Stimulated activated CD4-positive, alpha-beta T cell treated with anti-CD3 and anti-CD28 coated beads, Interleukin-12 subunit alpha, Interleukin-12 subunit beta, amount 100 ng/mL, for 48 hours (primary cell): ENCODE measurements at regions not wholly inside any gene's neighbourhood (a gene's known extent, or its start where the extent isn't known, plus 50 kb on each side); places are given as distances from the start of the nearest gene placed in this dataset.
"Not testable (repeated sequence)": the region's sequence is repeated elsewhere in the genome, so short reads cannot be mapped to it uniquely, and the experiment has no call there.

Experiments
- DNase-seq, 3 donors: peaks; one replicate each; pipeline ENCODE4 v3.0.0-alpha.2; 2020; ENCODE audit warnings: low read depth in 2 of 3, low spot score in 1 of 3

DNA sequence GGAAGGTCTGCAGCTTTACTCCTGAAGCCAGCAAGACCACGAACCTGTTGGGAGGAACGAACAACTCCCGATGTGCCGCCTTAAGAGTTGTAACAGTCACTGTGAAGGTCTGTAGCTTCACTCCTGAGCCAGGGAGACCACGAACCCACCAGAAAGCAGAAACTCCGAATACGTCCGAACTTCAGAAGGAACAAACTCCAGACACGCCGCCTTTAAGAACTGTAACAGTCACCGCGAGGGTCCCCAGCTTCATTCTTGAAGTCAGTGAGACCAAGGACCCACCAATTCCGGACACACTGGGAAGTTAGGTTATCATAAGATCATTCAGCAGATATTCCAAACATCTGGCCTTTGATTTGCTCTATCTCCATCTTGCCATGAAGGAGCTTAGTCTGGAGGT lies 1623.0 kb downstream of the SLITRK1 start:
- no peak for DNase-seq

DNA sequence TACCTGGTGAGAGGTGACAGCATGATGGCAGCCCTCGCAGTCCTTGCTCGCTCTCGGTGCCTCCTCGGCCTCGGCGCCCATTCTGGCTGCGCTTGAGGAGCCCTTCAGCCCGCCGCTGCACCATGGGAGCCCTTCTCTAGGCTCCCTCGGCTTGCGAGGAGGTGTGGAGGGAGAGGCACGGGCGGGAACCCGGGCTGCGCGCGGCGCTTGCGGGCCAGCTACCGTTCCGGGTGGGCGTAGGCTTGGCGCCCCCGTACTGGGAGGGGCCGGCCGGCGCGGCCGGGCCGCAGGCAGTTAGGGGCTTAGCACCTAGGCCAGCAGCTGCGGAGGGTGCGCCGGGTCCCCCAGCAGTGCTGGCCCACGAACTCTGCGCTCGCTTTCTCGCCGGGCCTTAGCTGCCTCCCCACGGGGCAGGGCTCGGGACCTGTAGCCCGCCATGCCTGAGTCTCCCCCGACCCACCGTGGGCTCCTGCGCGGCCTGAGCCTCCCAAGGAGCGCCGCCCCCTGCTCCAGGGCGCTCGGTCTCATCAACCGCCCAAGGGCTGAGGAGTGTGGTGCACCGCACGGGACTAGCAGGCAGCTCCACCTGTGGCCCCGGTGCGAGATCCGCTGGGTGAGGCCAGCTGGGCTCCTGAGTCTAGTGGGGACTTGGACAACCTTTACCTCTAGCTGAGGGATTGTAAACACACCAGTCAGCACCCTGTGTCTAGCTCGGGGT lies 1624.3 kb downstream of the SLITRK1 start:
- DNase-seq, result no peak

DNA sequence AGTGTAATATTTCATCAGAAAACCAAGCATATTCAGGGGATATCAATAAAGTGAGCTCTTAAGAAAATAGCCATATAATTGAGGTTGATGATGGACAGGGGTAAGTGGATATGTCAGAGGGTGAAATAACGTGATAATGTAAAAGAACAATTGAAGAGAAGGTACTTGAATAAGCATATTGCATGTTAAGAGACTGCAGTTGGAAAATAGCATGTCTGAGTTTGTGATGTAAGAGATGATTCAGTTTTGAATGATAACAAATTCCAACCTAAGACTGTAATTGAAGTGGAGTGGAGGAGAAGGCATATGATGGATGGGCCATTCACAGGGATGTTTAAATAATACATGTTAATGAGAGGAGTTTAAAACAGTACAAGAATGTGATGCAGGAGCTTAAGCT lies 1633.5 kb downstream of the SLITRK1 start:
- DNase-seq, result no peak

DNA sequence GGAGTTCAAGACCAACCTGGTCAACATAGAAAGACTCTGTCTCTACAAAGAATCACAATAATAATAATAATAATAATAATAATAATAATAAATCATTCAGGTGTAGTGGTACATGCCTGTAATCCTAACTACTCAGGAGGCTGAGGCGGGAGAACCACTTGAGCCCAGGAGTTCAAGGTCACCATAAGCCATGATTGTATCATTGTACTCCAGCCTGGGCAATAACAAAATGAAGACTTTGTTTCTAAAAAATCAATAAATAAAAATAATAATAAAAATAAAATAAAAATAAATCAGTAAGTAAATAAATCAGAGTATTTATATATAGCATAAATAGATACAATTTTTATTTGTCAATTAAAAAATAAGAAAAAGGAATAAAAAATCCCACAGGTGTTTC lies 1636.4 kb downstream of the SLITRK1 start:
- DNase-seq, result no peak

DNA sequence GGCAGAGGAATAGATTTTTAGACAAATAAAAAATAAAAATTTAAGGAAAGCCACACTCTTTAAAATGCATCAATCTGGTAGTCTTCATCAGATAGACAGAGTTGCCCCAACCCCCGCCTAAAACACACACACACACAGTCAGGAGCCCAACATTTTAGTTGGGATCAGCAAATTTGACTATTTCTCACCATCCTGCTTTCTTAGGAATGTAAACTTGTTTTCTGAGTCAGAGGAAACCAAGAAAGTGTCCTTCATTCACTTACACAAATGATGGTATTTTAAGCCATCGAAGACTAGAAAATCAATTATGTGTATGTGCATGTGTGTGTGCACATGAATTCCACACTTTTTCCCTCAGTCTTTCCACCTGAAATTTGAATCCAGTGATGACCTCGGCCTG lies 1657.5 kb downstream of the SLITRK1 start:
- DNase-seq, result no peak

DNA sequence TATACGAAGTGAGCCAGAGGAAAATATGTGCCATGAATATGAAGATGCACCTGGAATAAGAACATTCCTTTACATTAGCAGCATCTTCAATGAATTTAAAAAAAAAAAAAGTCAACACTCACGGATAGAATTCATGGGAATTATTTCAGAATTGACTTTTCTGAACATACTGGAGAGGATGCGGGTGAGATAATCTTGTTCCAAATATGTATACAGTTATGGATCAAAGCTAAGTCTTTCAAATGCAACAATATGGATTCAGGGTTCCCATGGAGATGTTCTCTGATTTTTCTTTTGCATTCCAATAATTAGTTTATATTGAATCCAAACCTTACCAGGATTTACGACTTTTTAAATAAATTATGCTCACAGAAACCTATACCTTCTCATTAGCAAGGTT lies 1660.7 kb downstream of the SLITRK1 start:
- DNase-seq, result no peak

DNA sequence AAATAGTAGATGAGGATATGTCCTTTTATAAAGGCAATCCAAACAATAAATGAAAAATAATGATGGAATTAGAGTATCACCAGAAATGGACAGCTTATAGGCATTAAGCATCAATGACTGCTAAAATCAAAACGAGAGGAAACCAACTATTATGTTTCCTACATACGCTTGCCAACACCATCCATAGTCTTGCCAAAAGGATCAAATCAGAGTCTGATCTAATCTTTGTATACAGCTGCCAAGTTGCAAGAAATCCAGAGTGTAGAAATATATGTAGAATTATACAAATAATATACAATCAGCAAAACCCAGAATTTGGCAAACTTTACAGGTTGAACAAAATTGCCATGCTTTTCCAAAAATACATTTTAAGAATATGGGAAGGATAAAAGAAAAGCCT lies 1661.6 kb downstream of the SLITRK1 start:
- DNase-seq, result no peak

DNA sequence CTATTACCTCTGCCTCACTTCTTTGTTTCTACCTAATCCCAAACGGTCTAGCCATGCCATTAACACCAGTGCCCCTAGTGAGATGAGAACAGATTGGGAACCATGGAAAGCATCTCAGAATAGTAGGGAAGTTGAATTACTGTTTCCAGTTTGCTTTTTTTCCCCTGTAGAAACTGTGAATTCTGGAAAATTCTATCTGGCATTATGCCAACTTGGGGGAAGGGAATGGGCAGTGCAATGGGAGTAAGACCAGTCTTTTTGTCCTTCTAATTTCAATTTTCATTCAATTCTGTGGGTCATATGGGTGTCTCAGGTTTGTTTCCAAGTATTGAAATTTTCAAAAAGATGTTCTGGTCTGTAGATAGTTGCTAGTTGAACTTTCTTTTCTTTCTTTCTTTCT lies 1666.1 kb downstream of the SLITRK1 start:
- no peak for DNase-seq

DNA sequence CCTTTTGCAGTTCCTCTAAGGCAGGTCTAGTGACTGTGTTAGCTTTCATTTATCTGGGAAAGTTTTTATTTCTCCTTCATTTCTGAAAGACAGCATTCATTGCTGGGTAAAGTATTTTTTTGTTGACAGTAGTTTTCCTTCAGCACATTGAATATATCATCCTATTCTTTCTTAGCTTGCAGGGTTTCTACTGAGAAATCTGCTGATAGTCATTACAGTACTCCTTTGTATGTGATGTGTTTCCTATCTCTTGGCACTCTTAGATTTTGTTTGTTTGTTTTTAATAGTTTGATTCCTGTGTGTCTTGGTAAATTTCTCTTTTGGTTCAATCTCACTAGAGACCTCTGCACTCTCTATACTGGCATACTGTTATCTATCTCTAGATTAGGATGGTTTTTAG lies 1667.9 kb downstream of the SLITRK1 start:
- no peak for DNase-seq

DNA sequence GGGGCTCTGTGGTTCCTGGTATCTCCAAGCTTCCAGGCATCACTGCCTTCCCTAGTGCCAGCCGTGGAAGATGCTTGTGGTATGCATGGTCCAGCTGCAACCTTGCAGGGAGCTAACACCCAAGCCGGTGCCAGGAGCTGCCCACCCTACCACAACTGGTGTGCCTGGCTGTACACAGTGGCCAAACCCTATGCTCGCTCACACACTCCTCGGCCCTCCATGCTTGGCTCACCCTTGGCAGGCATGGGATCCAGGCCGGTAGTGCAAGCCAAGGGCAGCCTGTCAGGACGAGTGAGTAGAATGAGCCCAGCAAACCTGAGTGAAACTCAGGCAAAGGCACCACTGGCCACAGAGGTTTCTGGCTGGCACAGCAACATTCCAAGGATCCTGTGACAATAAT lies 1676.0 kb downstream of the SLITRK1 start:
- no peak for DNase-seq

DNA sequence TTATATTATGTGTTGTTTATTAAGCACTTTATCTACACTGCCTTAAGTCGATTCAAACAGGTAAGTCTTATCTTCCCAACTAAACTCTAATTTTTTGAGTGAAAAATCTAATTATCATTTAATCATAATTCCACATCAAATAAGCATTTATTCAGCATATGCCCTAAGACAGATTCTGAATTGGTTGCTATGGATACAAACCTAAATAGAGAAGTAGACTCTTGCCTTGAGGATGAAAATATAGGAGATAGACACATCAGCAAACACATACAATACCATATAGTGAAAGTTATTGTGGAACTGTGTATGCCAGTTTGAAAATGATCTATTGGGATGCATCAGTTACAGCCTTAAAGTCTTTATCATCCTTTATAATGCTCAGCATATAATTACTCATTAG lies 1679.9 kb downstream of the SLITRK1 start:
- DNase-seq, result no peak

DNA sequence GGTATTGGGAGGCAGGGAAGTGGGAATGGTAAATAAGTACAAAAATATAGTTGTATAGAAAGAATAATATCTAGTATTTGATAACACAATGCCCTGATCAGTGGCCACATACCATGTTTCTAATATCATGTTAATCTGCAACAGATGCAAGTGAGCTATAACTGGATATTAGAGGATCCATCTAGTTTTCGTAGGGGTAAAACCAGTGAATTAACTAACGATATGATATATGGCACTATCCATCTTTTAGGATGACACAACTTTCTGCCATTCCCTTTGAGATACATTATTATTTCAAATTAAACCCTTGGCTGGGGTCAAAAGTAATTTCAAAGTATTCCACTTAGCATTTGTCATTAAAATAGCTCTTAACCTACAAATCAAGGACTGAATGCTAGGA lies 1686.2 kb downstream of the SLITRK1 start:
- DNase-seq, result no peak

DNA sequence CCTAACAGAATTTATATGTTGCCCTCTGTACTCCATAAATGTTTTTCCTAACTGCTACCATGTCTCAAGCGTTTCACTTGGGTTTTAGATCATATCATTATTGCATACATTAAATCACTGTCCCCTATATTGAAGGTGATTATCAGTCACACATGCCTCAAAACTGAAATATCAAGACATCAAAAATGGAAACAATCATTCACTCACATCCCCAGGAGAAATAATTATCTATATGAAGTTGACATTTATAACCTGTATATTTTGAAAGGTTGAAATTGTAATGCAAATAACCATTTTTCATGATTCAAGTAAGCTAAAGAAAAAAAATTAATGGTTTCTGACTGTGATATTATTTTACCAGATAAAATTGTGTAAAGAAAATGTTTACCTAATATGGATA lies 1695.0 kb downstream of the SLITRK1 start:
- no peak for DNase-seq

DNA sequence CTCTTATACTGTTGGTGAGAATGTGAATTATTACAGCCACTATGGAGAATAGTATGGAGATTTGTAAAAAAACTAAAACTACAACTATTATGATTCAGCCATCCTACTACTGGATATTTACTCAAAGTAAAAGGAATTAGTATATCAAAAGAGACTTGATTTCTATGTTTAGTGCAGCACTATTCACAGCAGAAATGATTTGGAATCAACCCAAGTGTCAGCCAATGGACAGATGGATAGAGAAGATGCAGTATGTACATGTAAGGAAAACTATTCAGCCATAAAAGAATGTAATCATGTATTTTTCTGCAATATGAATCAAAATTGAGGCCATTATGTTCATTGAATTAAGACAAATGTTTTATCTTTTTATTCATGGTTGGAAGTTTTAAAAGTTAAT lies 1705.5 kb downstream of the SLITRK1 start:
- no peak for DNase-seq

DNA sequence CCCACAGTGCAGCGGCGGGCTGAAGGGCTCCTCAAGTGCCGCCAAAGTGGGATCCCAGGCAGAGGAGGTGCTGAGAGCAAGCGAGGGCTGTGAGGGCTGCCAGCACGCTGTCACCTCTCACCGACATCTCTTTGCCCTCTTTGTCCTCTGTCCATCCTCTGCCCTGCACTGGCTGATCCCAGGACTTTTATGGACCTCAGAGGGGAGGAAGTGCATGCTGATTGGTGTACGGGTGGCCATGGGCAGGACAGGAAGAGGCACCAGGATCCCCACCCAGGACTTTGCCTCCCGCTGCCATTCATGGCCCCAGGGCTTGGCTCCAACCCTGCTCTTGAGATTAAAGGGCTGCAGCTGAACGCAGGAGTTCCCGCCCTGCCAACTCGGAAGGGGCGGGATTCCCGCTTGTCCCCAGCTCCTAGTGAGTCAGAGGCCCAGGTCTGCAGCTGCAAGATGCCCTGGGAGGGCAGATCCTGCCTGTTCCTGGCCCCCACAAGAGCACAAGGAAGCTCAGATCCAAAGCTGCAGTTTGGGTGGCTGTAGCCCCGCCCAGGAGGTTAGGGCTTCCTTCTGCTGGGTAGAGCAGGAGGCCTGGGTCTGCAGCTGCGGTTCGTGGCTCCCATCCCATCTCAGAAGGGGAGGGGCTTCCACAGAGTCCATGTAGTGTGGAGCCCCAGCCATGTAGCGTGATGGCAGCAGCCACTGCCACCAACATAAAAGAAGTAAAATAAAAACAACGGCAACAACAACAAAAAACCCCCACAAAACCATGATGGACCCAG lies 1716.7 kb downstream of the SLITRK1 start:
- DNase-seq, result no peak

DNA sequence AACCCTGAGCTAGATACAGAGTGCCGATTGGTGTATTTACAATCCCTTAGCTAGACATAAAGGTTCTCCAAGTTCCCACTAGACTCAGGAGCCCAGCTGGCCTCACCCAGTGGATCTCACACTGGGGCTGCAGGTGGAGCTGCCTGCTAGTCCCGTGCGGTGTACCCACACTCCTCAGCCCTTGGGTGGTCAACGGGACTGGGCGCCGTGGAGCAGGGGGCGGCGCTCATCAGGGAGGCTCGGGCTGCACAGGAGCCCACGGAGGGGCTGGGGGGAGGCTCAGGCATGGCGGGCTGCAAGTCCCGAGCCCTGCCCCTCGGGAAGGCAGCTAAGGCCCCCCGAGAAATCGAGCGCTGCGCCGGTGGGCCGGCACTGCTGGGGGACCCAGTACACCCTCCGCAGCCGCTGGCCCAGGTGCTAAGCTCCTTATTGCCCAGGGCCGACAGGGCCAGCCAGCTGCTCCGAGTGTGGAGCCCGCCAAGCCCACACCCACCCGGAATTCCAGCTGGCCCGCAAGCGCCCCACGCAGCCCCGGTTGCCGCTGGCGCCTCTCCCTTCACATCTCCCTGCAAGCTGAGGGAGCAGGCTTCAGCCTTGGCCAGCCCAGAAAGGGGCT lies 1717.4 kb downstream of the SLITRK1 start:
- not testable (repeated sequence) for DNase-seq

DNA sequence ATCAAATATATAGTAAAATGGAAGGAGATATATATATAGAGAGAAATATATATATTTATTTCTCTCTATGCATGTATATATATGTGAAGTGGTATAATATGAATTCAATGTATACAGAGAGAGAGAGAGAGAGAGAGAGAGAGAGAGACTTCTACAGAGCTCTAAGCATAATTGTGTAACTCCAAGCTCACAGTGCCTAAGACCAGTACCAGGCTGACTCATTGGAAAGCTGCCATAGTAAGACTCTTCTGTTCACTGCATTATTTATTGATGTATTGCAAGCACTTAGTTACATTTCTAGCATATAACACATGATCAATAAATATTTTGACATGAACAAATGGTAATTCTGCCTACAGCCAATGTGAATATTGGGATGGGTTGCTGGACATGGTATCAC lies 1734.7 kb downstream of the SLITRK1 start:
- DNase-seq, result no peak

DNA sequence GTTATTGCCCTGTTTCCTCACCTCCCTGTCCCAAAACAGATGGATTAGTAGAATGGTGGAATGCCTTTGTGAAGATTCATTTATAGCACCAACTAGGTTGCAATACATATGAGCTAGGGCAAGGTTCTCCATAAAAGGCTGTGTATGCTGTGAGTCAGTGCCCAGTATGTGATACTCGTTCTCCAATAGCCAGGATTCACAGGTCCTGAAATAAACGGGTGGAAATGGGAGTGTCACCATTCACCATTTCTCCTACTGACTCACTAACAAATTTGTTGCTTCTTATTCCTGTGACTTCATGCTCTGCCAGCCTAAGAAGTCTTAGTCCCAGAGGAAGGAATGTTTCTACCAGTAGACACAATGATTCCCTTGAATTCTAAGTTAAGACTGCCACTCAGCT lies 1745.4 kb downstream of the SLITRK1 start:
- no peak for DNase-seq

DNA sequence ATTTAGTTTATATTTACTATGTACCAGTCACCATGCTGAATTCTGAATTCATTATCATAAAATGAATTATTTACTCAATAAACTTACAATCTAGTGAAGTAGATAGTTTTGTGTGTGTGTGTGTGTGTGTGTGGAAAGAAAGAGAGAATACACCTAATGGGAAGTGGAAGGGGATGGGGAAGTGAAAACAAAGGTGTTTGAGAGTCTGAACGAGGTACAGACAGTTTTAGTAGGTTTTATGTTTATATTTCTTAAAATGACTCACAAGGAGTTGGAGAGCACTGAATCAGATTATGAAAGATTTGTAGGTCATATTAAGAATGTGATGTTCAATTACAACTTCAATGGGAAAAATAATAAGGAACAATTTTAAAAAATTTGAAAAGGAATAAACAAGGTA lies 1753.0 kb downstream of the SLITRK1 start:
- no peak for DNase-seq

DNA sequence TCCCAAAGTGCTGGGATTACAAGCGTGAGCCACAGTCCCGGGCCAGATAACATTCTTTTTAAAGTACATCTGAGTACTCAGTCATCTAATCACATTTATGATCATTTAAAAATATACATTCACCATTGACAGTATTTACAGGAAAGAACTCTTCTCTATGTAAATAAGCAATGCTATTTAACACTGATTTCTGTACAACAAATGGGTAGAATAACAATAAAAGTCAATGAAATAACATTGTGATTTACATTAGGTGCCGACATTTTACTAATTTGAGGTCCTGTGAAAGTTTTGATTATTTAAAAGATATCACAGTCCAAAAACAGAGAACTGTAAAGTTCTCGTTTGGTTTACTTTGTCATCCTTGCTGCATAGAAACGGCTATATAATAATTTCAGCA lies 1763.7 kb downstream of the SLITRK1 start:
- DNase-seq, result no peak

DNA sequence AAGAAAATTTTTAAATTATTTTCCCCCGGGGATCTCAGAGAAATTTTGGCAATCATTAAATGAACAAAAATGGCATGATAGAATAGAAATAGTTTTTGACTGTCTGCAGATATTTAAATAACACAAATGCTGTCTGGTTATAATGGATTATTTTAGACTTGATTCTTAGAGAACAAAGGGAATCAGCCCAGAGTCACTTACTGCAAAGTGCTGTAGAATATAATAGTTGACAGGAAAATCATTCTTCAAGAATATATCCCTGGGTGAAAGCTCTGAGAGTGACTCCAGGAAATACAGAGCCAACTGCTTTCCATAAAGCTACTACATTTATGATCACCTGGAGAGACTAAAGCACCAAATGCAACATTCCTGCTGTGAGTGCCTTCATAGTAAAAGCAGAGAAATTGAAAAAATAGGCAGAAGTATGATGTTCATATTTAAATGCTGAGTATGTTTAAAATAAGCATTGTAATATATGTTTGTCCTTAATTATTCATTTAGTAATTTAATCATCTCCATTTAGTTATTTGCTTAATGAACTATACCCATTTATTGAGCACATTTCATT lies 1765.8 kb downstream of the SLITRK1 start:
- DNase-seq, result no peak

DNA sequence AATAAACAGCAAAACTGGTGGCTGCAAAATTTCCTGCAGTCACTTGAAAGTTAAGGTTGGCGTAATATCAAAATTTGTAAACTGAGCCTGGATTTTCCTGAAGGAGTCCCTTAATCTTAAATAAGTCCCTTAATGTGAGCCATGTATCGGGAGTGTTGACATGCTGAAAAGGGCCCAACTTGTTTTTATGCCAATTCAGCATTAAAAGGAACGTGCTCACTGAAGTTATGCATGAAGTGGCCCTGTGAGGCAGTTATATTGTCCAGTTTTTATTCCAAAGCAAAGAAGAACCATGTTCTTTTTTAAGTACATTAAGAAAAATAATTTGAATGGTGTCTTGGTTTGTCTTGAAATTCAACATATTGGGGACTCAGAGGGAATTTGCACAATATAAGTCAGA lies 1766.9 kb downstream of the SLITRK1 start:
- DNase-seq, result no peak
